Breast epithelium (tissue), 3 donors: ENCODE measurements at regions not wholly inside any gene's neighbourhood (a gene's known extent, or its start where the extent isn't known, plus 50 kb on each side); places are given as distances from the start of the nearest gene placed in this dataset.

Experiments
- POLR2A ChIP-seq: fragments of 450-650 bp; IDR thresholded peaks from one replicate; pipeline ENCODE4 v1.6.1; 2016; ENCODE audit warnings: antibody characterized with exemption, mild to moderate bottlenecking, moderate library complexity
- POLR2AphosphoS5 ChIP-seq, 3 donors: sonication (generic); formaldehyde crosslinking; IDR thresholded peaks; one replicate each; pipeline ENCODE4 v1.6.1; 2017; ENCODE audit warnings: antibody characterized with exemption in 3 of 3
- TF ChIP-seq, protein P1 (sequence below), 3 donors: fragments of 450-650 bp; IDR thresholded peaks; one replicate each; pipeline ENCODE4 v1.5.1; 2016 to 2017; ENCODE audit warnings: antibody characterized with exemption in 3 of 3, mild to moderate bottlenecking in 3 of 3, moderate library complexity in 3 of 3

DNA sequence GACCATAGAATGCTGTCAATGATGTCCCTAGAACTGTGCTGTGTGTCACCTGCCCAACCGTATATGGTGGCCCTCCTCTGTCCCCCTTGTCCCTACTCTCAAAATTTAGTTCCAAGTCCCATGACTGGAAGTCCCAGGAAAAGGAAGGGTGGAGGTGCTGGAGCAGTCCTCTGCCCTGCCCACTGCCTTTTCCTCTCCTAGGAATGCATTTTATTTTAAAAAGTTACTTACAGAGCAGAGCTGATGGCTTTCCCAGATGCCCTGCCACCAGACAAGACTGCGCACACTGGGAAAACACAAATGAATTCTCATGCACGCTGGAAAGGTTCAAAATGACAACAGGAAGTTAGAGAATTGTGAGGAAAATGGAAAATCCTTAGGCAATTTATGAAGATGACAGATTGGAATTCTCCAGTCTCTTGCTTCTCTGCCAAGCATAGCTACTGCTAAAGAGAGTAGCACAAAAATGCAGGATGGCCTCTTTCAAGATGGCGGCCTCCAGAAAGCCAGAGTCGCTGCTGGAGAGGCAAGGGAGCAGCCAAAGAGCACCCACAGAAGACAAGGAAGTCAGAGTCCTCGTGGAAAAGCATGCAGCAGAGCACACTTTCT is 117.1 kb upstream of the TSC22D1 start:
- TF ChIP-seq POLR2A (no peak), POLR2AphosphoS5 (IDR thresholded peaks at IDR 0.05) (no peak)
- TF ChIP-seq, protein P1, sequence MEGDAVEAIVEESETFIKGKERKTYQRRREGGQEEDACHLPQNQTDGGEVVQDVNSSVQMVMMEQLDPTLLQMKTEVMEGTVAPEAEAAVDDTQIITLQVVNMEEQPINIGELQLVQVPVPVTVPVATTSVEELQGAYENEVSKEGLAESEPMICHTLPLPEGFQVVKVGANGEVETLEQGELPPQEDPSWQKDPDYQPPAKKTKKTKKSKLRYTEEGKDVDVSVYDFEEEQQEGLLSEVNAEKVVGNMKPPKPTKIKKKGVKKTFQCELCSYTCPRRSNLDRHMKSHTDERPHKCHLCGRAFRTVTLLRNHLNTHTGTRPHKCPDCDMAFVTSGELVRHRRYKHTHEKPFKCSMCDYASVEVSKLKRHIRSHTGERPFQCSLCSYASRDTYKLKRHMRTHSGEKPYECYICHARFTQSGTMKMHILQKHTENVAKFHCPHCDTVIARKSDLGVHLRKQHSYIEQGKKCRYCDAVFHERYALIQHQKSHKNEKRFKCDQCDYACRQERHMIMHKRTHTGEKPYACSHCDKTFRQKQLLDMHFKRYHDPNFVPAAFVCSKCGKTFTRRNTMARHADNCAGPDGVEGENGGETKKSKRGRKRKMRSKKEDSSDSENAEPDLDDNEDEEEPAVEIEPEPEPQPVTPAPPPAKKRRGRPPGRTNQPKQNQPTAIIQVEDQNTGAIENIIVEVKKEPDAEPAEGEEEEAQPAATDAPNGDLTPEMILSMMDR (IDR thresholded peaks at IDR 0.05), result no peak
